ENCODE measurements at regions not wholly inside any gene's neighbourhood (a gene's known extent, or its start where the extent isn't known, plus 50 kb on each side); places are given as distances from the start of the nearest gene placed in this dataset.

DNA sequence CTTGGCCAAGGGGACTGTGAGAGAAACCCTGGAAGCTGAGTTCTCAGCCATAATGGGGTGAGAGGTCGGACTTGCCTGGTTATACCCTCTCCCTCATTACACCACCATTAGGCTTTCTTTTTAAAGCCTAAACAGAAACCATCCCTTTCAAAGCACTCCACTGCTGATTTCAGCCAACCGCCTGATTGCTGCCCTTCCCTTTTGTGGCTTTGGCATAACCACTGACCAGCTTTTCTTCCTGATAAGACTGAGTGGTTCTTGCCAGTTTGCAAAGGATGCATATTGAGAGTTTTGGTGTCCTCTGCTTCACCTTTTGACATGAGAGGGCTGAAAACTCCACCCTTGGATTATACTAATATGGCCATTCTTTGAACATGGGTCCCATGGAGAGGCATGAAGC, 308.2 kb upstream of the GOT2 start:
- TF ChIP-seq EZH2 (IDR thresholded peaks at IDR 0.05; ENCODE audit: insufficient read depth, poor library complexity, severe bottlenecking), result no peak
- TF ChIP-seq EZH2phosphoT487 (IDR thresholded peaks at IDR 0.05; ENCODE audit: insufficient read depth, low read depth), result no peak
